SK-N-SH treated with all-trans-retinoic acid at 6 μM for 48 hours (cell line): ENCODE measurements at regions not wholly inside any gene's neighbourhood (a gene's known extent, or its start where the extent isn't known, plus 50 kb on each side); places are given as distances from the start of the nearest gene placed in this dataset.

Experiments used
- ARNTL ChIP-seq: fragments of 450-650 bp; formaldehyde crosslinking; IDR thresholded peaks from 2 replicates; pipeline ENCODE4 v1.5.0; 2020; ENCODE audit warnings: low read depth, mild to moderate bottlenecking, moderate library complexity, borderline replicate concordance
- RARB ChIP-seq: fragments of 250-450 bp; sonication (Bioruptor Pico); IDR thresholded peaks from 2 replicates; pipeline ENCODE4 v1.8.0; 2021; ENCODE audit warnings: mild to moderate bottlenecking, moderate library complexity
- TOX ChIP-seq: fragments of 250-450 bp; sonication (Bioruptor Pico); IDR thresholded peaks from 2 replicates; pipeline ENCODE4 v1.8.0; 2021; ENCODE audit warnings: mild to moderate bottlenecking, moderate library complexity, borderline replicate concordance
- ZNF8 ChIP-seq: fragments of 450-650 bp; formaldehyde crosslinking; IDR thresholded peaks from 2 replicates; pipeline ENCODE4 v1.5.0; 2020; ENCODE audit warnings: mild to moderate bottlenecking, moderate library complexity

DNA sequence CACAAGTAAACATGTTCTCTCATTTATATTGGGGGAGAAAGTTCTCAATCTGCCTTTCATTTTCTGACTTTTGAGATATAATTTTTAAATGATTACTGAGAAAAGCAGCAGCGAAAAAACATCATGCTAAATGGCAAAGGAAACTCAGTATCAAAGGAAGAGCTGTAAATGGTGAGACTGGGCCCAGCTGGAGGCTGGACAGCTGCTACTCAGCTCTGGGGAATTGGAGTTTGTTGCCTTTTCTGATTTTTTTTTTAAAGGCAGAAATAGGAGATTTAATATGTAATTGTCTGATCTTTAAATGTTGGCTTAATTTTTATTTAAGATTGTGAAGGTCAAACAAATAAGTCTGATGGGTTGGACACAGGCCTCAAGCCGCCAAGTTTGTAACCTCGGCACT lies 137.1 kb upstream of the TACR1 start:
- no peak for TF ChIP-seq RARB (CRISPR knock-in tag)
- TF ChIP-seq ZNF8 (CRISPR knock-in tag), result no peak
- TF ChIP-seq ARNTL (CRISPR knock-in tag), result no peak
- no peak for TF ChIP-seq TOX
